Prostate gland (tissue), 2 donors: ENCODE measurements at regions not wholly inside any gene's neighbourhood (a gene's known extent, or its start where the extent isn't known, plus 50 kb on each side); places are given as distances from the start of the nearest gene placed in this dataset.

Experiments
- CTCF ChIP-seq, 4 experiments: fragments of 200-600 bp in 2 of 4; fragments of 450-650 bp in 2 of 4; sonication (generic) in 2 of 4; IDR thresholded peaks; 1 replicate in 3 of 4; 2 replicates in 1 of 4; pipeline ENCODE4 v1.5.1; 2016 to 2019; ENCODE audit warnings: antibody characterized with exemption in 4 of 4, mild to moderate bottlenecking in 2 of 4, moderate library complexity in 2 of 4
- POLR2A ChIP-seq: fragments of 450-650 bp; IDR thresholded peaks from one replicate; pipeline ENCODE4 v1.6.1; 2016; ENCODE audit warnings: antibody characterized with exemption, mild to moderate bottlenecking
- POLR2AphosphoS5 ChIP-seq: sonication (generic); formaldehyde crosslinking; IDR thresholded peaks from one replicate; pipeline ENCODE4 v1.6.1; 2017; ENCODE audit warnings: antibody characterized with exemption

- no peak for TF ChIP-seq POLR2A
- TF ChIP-seq CTCF (IDR thresholded peaks at IDR 0.05) = no peak
- TF ChIP-seq POLR2AphosphoS5 = no peak
These were observed 193.4 kb upstream of the BLID start for GRCh38 chr11:122309262-122309925.
